B cell (primary cell): ENCODE measurements at regions not wholly inside any gene's neighbourhood (a gene's known extent, or its start where the extent isn't known, plus 50 kb on each side); places are given as distances from the start of the nearest gene placed in this dataset.

Experiments
- ATAC-seq: fragments of 200-7000 bp; cut with Tn5 transposase; one replicate; pipeline ENCODE4 v1.10.0; 2021; ENCODE audit warnings: low read depth, mild to moderate bottlenecking, moderate number of reproducible peaks, moderate library complexity
- CTCF ChIA-PET: fragments of 350-600 bp; sonication (Branson Sonifier 250); formaldehyde crosslinking; loops from one replicate; lab custom pipeline; 2021; ENCODE audit warnings: antibody characterized with exemption, inconsistent platforms; lab: Charles Lee
- POLR2A ChIA-PET: fragments of 350-600 bp; sonication (Branson Sonifier 250); formaldehyde crosslinking; loops from one replicate; lab custom pipeline; 2021; ENCODE audit warnings: antibody characterized with exemption; lab: Charles Lee
- DNase-seq: peaks from one replicate; pipeline ENCODE4 v3.0.0; 2013
- H2AFZ ChIP-seq: 2 replicates; pipeline ENCODE4 v1.6.1; 2012; ENCODE audit warnings: mild to moderate bottlenecking, low read depth, low read length; ENCODE audit not compliant: insufficient read depth, poor library complexity, severe bottlenecking
- H3K27ac ChIP-seq, 2 donors: 1 replicate in 1 of 2; 2 replicates in 1 of 2; pipeline ENCODE4 v1.5.1; 2012 to 2013; ENCODE audit warnings: low read length in 2 of 2, mild to moderate bottlenecking in 2 of 2, moderate library complexity in 1 of 2
- H3K27me3 ChIP-seq, 4 experiments: fragments of 200-600 bp in 1 of 4; sonication (generic) in 1 of 4; replicated peaks in 1 of 4; 1 replicate in 2 of 4; 2 replicates in 2 of 4; pipeline versions ENCODE4 v1.6.1 to v1.7.0; 2013 to 2016; ENCODE audit warnings: low read length in 3 of 4, mild to moderate bottlenecking in 2 of 4, mixed read lengths in 1 of 4, moderate library complexity in 1 of 4; ENCODE audit not compliant: insufficient read depth in 4 of 4, control insufficient read depth in 3 of 4; ENCODE audit errors: control extremely low read depth in 1 of 4
- H3K36me3 ChIP-seq, 2 experiments: replicated peaks in 1 of 2; 1 replicate in 1 of 2; 2 replicates in 1 of 2; pipeline versions ENCODE4 v1.6.1 to v1.7.1; 2013; ENCODE audit warnings: low read length in 1 of 2; ENCODE audit not compliant: insufficient read depth in 2 of 2, control insufficient read depth in 1 of 2; ENCODE audit errors: control extremely low read depth in 1 of 2, extremely low read depth in 1 of 2
- H3K4me1 ChIP-seq, 2 donors: fragments of 200-600 bp in 1 of 2; sonication (generic) in 1 of 2; 1 replicate in 1 of 2; 2 replicates in 1 of 2; pipeline versions ENCODE4 v1.5.1 to v1.6.1; 2013 to 2017; ENCODE audit warnings: low read length in 2 of 2; ENCODE audit not compliant: control insufficient read depth in 2 of 2, insufficient read depth in 2 of 2
- H3K4me2 ChIP-seq: replicated peaks from 2 replicates; pipeline ENCODE3; 2012; ENCODE audit warnings: mild to moderate bottlenecking, low read depth, low read length; ENCODE audit not compliant: poor library complexity, severe bottlenecking
- H3K4me3 ChIP-seq, 5 experiments: fragments of 200-600 bp in 1 of 5; sonication (generic) in 1 of 5; 1 replicate in 3 of 5; 2 replicates in 2 of 5; pipeline versions ENCODE4 v1.5.1 to v1.7.0; 2011 to 2016; ENCODE audit warnings: low read length in 4 of 5, mild to moderate bottlenecking in 4 of 5, low read depth in 2 of 5, control low read depth in 1 of 5, moderate library complexity in 1 of 5; ENCODE audit not compliant: insufficient read depth in 1 of 5; ENCODE audit errors: control extremely low read depth in 1 of 5, extremely low read depth in 1 of 5
- H3K79me2 ChIP-seq: fragments of 200-600 bp; sonication (generic); one replicate; pipeline ENCODE4 v1.6.0; 2016; ENCODE audit warnings: low read length; ENCODE audit not compliant: control insufficient read depth, insufficient read depth
- H3K9ac ChIP-seq: fragments of 200-600 bp; sonication (generic); 2 replicates; pipeline ENCODE4 v1.6.1; 2017; ENCODE audit warnings: mild to moderate bottlenecking, low read length, moderate library complexity
- H3K9me3 ChIP-seq, 3 donors: one replicate each; pipeline versions ENCODE4 v1.6.1 to v1.7.1; 2013; ENCODE audit warnings: low read length in 2 of 3; ENCODE audit not compliant: control insufficient read depth in 2 of 3, insufficient read depth in 1 of 3; ENCODE audit errors: control extremely low read depth in 1 of 3
- H4K20me1 ChIP-seq: 2 replicates; pipeline ENCODE4 v1.6.0; 2012; ENCODE audit warnings: mild to moderate bottlenecking, low read length; ENCODE audit not compliant: insufficient read depth, control insufficient read depth, poor library complexity, severe bottlenecking
- H3K27ac Mint-ChIP-seq: one replicate; pipeline ENCODE4 v1.8.0; 2021; ENCODE audit warnings: mixed read lengths
- H3K27me3 Mint-ChIP-seq: one replicate; pipeline ENCODE4 v1.8.0; 2021; ENCODE audit warnings: mixed read lengths
- H3K4me1 Mint-ChIP-seq: one replicate; pipeline ENCODE4 v1.8.0; 2021; ENCODE audit warnings: mixed read lengths
- H3K4me3 Mint-ChIP-seq: one replicate; pipeline ENCODE4 v1.8.0; 2021; ENCODE audit warnings: mixed read lengths
- H3K9me3 Mint-ChIP-seq: one replicate; pipeline ENCODE4 v1.8.0; 2022; ENCODE audit warnings: mixed read lengths; ENCODE audit not compliant: insufficient read depth
- EZH2 ChIP-seq: IDR thresholded peaks from 2 replicates; pipeline ENCODE4 v1.6.1; 2012; ENCODE audit warnings: borderline replicate concordance, low read depth, mild to moderate bottlenecking, moderate library complexity, low read length; ENCODE audit not compliant: insufficient read depth, poor library complexity, severe bottlenecking
- WGBS: methylation state at CpG from one replicate; pipeline ENCODE4 v1.1.5; 2013; ENCODE audit warnings: missing lambda C conversion rate; ENCODE audit not compliant: insufficient coverage; 5-methylcytosine and 5-hydroxymethylcytosine counted together
- intact Hi-C: fragments of 100-400 bp; cut with micrococcal nuclease; formaldehyde crosslinking; loops from one replicate; pipeline ENCODE4 v1.10.0; 2022
- TF ChIP-seq, protein P1 (sequence below): fragments of 200-600 bp; IDR thresholded peaks from one replicate; pipeline ENCODE4 v1.8.0; 2022; ENCODE audit warnings: antibody characterized with exemption, mild to moderate bottlenecking

- ChIA-PET CTCF (no interaction called here), POLR2A (no interaction called here)
- H3K4me1 ChIP-seq, result no peaks in the 10 kb centered on the region
- no peak overlapping the region for H3K27ac ChIP-seq
- TF ChIP-seq EZH2, result no peak
- TF ChIP-seq, protein P1, sequence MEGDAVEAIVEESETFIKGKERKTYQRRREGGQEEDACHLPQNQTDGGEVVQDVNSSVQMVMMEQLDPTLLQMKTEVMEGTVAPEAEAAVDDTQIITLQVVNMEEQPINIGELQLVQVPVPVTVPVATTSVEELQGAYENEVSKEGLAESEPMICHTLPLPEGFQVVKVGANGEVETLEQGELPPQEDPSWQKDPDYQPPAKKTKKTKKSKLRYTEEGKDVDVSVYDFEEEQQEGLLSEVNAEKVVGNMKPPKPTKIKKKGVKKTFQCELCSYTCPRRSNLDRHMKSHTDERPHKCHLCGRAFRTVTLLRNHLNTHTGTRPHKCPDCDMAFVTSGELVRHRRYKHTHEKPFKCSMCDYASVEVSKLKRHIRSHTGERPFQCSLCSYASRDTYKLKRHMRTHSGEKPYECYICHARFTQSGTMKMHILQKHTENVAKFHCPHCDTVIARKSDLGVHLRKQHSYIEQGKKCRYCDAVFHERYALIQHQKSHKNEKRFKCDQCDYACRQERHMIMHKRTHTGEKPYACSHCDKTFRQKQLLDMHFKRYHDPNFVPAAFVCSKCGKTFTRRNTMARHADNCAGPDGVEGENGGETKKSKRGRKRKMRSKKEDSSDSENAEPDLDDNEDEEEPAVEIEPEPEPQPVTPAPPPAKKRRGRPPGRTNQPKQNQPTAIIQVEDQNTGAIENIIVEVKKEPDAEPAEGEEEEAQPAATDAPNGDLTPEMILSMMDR, result no peak
- H2AFZ ChIP-seq, result no peak overlapping the region
- 60% methylated on average over 1 of the region's 6 CpGs for WGBS
- no peaks in the 10 kb centered on the region for H3K36me3 ChIP-seq
- intact Hi-C loops, result no loop called here
- no peaks in the 10 kb centered on the region for H4K20me1 ChIP-seq
- Mint-ChIP-seq H3K4me1 (no peaks in the 10 kb centered on the region), H3K9me3 (peaks cover 2% of the 10 kb centered on the region), H3K27me3 (no peaks in the 10 kb centered on the region), H3K27ac (no peak overlapping the region), H3K4me3 (no peak overlapping the region)
- H3K27me3 ChIP-seq, result no peaks in the 10 kb centered on the region
- ATAC-seq (no peak), DNase-seq (no peak)
- peaks cover 0 to 3% (median 1%) of the 10 kb centered on the region in 3 donors for H3K9me3 ChIP-seq
- no peak overlapping the region for H3K9ac ChIP-seq
- no peaks in the 10 kb centered on the region for H3K79me2 ChIP-seq
- H3K4me2 ChIP-seq, result no peak overlapping the region
- no peak overlapping the region for H3K4me3 ChIP-seq
These were observed 233.2 kb upstream of the CMC1 start for GRCh38 chr3:28008235-28008634.

GRCh38 chr3:28012830-28013229 lies 228.6 kb upstream of the CMC1 start:
- ChIA-PET POLR2A (no interaction called here), CTCF (no interaction called here)
- Histone ChIP-seq H2AFZ (no peak overlapping the region), H3K9ac (no peak overlapping the region), H3K9me3 (no peaks in the 10 kb centered on the region), H3K27me3 (no peaks in the 10 kb centered on the region), H4K20me1 (no peaks in the 10 kb centered on the region), H3K36me3 (no peaks in the 10 kb centered on the region), H3K4me3 (no peak overlapping the region), H3K27ac (no peak overlapping the region), H3K79me2 (no peaks in the 10 kb centered on the region), H3K4me2 (no peak overlapping the region), H3K4me1 (no peaks in the 10 kb centered on the region)
- ATAC-seq (no peak), DNase-seq (no peak)
- H3K9me3 Mint-ChIP-seq, result no peaks in the 10 kb centered on the region
- intact Hi-C loops, result no loop called here
- H3K4me1 Mint-ChIP-seq, result no peaks in the 10 kb centered on the region
- TF ChIP-seq EZH2, result no peak
- TF ChIP-seq, protein P1, result no peak
- H3K4me3 Mint-ChIP-seq, result no peak overlapping the region
- no peaks in the 10 kb centered on the region for H3K27me3 Mint-ChIP-seq
- H3K27ac Mint-ChIP-seq, result no peak overlapping the region
